MCF 10A (cell line): ENCODE measurements at regions not wholly inside any gene's neighbourhood (a gene's known extent, or its start where the extent isn't known, plus 50 kb on each side); places are given as distances from the start of the nearest gene placed in this dataset.

Experiments used
- BruUV-seq: library from RNA; stranded (reverse); fragments of 400-500 nt; replicated peaks from 2 replicates; lab custom pipeline; 2021; lab: Mats Ljungman, UMichigan
- CTCF ChIA-PET: fragments of 300-600 bp; sonication (Branson Sonifier 250); formaldehyde crosslinking; extraction: SDS; loops from one replicate; lab custom pipeline; 2021; ENCODE audit warnings: antibody characterized with exemption, inconsistent platforms; lab: Yijun Ruan, JAX
- POLR2A ChIA-PET: fragments of 300-600, 350-650 bp; sonication (Branson Sonifier 250); formaldehyde crosslinking; extraction: SDS; loops from one replicate; lab custom pipeline; 2020; ENCODE audit warnings: antibody characterized with exemption, inconsistent platforms; lab: Yijun Ruan, JAX
- DNase-seq: peaks from one replicate; pipeline ENCODE4 v3.0.0-alpha.2; 2018; ENCODE audit not compliant: unreplicated experiment
- H3K27ac Mint-ChIP-seq: one replicate; pipeline ENCODE4 v1.8.0; 2022; ENCODE audit warnings: mild to moderate bottlenecking, low read depth, mixed read lengths; ENCODE audit not compliant: unreplicated experiment
- H3K27me3 Mint-ChIP-seq: one replicate; pipeline ENCODE4 v1.8.0; 2022; ENCODE audit warnings: mixed read lengths; ENCODE audit not compliant: insufficient read depth, unreplicated experiment
- H3K36me3 Mint-ChIP-seq: one replicate; pipeline ENCODE4 v1.8.0; 2022; ENCODE audit warnings: mild to moderate bottlenecking, moderate library complexity, mixed read lengths; ENCODE audit not compliant: insufficient read depth, unreplicated experiment
- H3K4me1 Mint-ChIP-seq: one replicate; pipeline ENCODE4 v1.8.0; 2022; ENCODE audit warnings: mixed read lengths; ENCODE audit not compliant: insufficient read depth, unreplicated experiment
- H3K4me3 Mint-ChIP-seq: one replicate; pipeline ENCODE4 v1.8.0; 2022; ENCODE audit warnings: mild to moderate bottlenecking, moderate library complexity, mixed read lengths; ENCODE audit not compliant: unreplicated experiment
- H3K9me3 Mint-ChIP-seq: one replicate; pipeline ENCODE4 v1.8.0; 2022; ENCODE audit warnings: mixed read lengths; ENCODE audit not compliant: unreplicated experiment
- intact Hi-C: fragments of 100-400 bp; cut with micrococcal nuclease; formaldehyde crosslinking; loops from 2 replicates; pipeline ENCODE4 v1.14.1; 2022
- TF ChIP-seq, protein P1 (sequence below): fragments of 200-600 bp; IDR thresholded peaks from one replicate; pipeline ENCODE4 v1.8.0; 2022; ENCODE audit warnings: antibody characterized with exemption, mild to moderate bottlenecking; ENCODE audit not compliant: unreplicated experiment

DNA sequence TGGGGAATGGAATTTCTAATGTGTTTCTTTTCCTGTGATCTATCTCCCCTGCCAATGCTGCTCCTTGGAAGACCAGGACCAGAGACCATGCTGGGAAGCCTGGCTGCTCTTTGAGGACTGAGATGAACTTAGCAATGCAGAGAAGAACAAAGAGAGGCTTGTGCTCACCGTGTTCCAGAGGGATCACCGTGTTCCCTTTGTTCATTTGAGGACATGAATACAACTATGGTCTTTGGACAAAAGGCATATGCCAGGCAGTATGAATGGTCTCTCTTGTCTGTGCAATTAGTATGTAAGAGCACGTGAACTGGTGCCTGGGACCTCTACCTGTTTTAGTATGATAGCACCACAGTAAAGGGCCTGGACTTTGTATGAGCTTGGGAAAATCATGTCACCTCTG lies 139.9 kb downstream of the TDRD15 start:
- BruUV-seq, result no TSS peak
- peaks cover 27% of the 10 kb centered on the region for H3K27me3 Mint-ChIP-seq
- ChIA-PET CTCF (no interaction called here), POLR2A (no interaction called here)
- TF ChIP-seq, protein P1, sequence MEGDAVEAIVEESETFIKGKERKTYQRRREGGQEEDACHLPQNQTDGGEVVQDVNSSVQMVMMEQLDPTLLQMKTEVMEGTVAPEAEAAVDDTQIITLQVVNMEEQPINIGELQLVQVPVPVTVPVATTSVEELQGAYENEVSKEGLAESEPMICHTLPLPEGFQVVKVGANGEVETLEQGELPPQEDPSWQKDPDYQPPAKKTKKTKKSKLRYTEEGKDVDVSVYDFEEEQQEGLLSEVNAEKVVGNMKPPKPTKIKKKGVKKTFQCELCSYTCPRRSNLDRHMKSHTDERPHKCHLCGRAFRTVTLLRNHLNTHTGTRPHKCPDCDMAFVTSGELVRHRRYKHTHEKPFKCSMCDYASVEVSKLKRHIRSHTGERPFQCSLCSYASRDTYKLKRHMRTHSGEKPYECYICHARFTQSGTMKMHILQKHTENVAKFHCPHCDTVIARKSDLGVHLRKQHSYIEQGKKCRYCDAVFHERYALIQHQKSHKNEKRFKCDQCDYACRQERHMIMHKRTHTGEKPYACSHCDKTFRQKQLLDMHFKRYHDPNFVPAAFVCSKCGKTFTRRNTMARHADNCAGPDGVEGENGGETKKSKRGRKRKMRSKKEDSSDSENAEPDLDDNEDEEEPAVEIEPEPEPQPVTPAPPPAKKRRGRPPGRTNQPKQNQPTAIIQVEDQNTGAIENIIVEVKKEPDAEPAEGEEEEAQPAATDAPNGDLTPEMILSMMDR, result no peak
- DNase-seq, result no peak
- H3K27ac Mint-ChIP-seq, result no peak overlapping the region
- no peak overlapping the region for H3K4me3 Mint-ChIP-seq
- H3K4me1 Mint-ChIP-seq, result no peaks in the 10 kb centered on the region
- H3K36me3 Mint-ChIP-seq, result no peaks in the 10 kb centered on the region
- intact Hi-C loops, result no loop called here
- no peaks in the 10 kb centered on the region for H3K9me3 Mint-ChIP-seq

DNA sequence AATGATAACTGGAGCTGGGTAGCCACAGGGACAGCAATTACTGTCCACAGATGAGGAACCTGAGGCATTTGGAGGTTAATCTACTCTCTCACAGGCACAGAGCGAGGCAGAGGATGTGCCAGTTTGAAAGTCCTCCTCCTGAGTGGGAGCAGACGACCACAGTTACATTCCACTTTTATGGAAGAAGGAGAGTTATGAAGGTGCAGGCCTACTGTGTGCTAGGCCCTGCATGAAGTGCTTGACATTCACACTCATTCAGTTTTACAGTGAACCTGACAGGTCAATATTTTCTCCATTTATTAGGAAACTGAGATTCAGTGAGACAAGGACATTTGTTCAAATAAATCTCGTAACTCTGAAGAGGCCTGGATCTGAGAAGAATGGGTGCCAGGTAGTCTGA lies 142.0 kb downstream of the TDRD15 start:
- Mint-ChIP-seq H3K4me3 (no peak overlapping the region), H3K9me3 (no peaks in the 10 kb centered on the region), H3K27ac (no peak overlapping the region), H3K27me3 (peaks cover 27% of the 10 kb centered on the region), H3K36me3 (no peaks in the 10 kb centered on the region), H3K4me1 (no peaks in the 10 kb centered on the region)
- no TSS peak for BruUV-seq
- POLR2A ChIA-PET, result no interaction called here
- DNase-seq, result no peak
- CTCF ChIA-PET, result interaction anchor here (0.5 kb wide), 1 partner anchor 52 kb away, joined by 4 read pairs; no protein-coding TSS in a partner anchor
- intact Hi-C loops, result no loop called here
- TF ChIP-seq, protein P1, result no peak

DNA sequence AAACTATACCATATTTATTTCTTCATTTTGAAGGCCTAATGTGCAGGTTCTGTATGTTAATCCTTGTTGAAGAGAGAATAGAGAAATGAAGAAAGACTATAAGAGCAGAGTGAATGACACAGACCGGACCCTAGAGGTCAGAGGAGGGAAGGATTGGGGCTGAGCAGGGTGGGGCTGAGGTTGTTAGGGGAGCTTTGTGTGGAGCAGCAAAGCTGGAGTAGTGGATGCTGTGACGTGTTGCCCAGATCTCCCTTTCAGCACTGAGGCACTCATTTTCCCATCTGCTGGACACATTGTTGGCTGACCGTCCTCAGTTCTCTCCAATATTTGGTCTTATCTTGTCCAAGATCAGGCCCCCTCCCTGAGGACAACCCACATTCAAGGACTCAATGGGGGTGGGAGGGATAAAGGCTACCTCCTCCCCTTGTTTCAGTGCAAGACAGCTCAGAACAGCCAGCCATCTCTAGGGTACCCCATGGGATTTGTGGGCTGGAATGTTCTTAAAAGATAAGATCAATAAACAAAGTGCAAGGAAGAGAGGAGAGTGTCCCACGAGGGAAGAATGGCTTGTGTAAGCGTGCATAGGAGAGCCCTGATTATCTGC lies 143.6 kb downstream of the TDRD15 start:
- no peak overlapping the region for H3K27ac Mint-ChIP-seq
- H3K4me3 Mint-ChIP-seq, result no peak overlapping the region
- no TSS peak for BruUV-seq
- H3K27me3 Mint-ChIP-seq, result peaks cover 21% of the 10 kb centered on the region
- intact Hi-C loops, result no loop called here
- CTCF ChIA-PET, result no interaction called here
- H3K4me1 Mint-ChIP-seq, result no peaks in the 10 kb centered on the region
- no peaks in the 10 kb centered on the region for H3K9me3 Mint-ChIP-seq
- DNase-seq, result no peak
- TF ChIP-seq, protein P1, result no peak
- POLR2A ChIA-PET, result no interaction called here
- no peaks in the 10 kb centered on the region for H3K36me3 Mint-ChIP-seq

- BruUV-seq, result no TSS peak
- Mint-ChIP-seq H3K27me3 (peaks cover 17% of the 10 kb centered on the region), H3K27ac (no peak overlapping the region), H3K36me3 (no peaks in the 10 kb centered on the region), H3K4me1 (no peaks in the 10 kb centered on the region), H3K4me3 (no peak overlapping the region), H3K9me3 (no peaks in the 10 kb centered on the region)
- TF ChIP-seq, protein P1, result no peak
- DNase-seq, result no peak
- ChIA-PET POLR2A (no interaction called here), CTCF (no interaction called here)
- intact Hi-C loops, result no loop called here
Measured at GRCh38 chr2:21268197-21268877, 144.6 kb downstream of the TDRD15 start.
